Fibroblast of the aortic adventitia (primary cell): ENCODE measurements at regions not wholly inside any gene's neighbourhood (a gene's known extent, or its start where the extent isn't known, plus 50 kb on each side); places are given as distances from the start of the nearest gene placed in this dataset.

ENCODE experiments used
- DNase-seq: peaks from one replicate; pipeline ENCODE4 v3.0.0-alpha.2; 2010; ENCODE audit warnings: low read depth
- H3K4me3 ChIP-seq: 2 replicates; pipeline ENCODE4 v1.5.1; 2011; ENCODE audit warnings: low read depth, mild to moderate bottlenecking, control low read depth, low read length, moderate library complexity
- TF ChIP-seq, protein P1 (sequence below): IDR thresholded peaks from 2 replicates; pipeline ENCODE4 v1.5.1; 2011; ENCODE audit warnings: mild to moderate bottlenecking, low read length, control low read depth, inconsistent platforms; ENCODE audit not compliant: insufficient read depth

- no peak for DNase-seq
- TF ChIP-seq, protein P1, sequence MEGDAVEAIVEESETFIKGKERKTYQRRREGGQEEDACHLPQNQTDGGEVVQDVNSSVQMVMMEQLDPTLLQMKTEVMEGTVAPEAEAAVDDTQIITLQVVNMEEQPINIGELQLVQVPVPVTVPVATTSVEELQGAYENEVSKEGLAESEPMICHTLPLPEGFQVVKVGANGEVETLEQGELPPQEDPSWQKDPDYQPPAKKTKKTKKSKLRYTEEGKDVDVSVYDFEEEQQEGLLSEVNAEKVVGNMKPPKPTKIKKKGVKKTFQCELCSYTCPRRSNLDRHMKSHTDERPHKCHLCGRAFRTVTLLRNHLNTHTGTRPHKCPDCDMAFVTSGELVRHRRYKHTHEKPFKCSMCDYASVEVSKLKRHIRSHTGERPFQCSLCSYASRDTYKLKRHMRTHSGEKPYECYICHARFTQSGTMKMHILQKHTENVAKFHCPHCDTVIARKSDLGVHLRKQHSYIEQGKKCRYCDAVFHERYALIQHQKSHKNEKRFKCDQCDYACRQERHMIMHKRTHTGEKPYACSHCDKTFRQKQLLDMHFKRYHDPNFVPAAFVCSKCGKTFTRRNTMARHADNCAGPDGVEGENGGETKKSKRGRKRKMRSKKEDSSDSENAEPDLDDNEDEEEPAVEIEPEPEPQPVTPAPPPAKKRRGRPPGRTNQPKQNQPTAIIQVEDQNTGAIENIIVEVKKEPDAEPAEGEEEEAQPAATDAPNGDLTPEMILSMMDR: no peak
- H3K4me3 ChIP-seq: no peak overlapping the region
These were observed 552.1 kb downstream of the DNAJB9 start for GRCh38 chr7:109121599-109122300.

DNA sequence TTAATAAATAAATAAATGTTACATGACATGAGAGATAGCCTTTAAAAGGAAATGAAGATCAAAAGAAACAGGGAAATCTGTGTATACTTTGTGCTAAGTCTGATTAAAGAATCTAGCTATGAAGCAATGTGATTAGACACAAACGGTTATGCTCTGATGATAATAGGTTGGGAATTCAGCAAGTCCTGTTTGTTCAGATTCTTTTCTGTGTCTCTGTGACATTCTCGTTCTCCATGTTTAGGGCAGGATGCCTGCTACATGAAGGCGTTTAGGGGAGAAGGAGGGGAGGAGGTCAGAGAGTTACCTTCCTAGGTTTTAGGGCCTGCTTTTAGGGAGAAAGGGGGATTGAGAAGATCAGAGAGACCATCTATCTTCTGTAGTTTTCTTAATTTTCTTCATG lies 555.3 kb downstream of the DNAJB9 start:
- no peak for DNase-seq
- H3K4me3 ChIP-seq: no peak overlapping the region
- TF ChIP-seq, protein P1: no peak

GRCh38 chr7:109126404-109127050 lies 556.9 kb downstream of the DNAJB9 start:
- no peak overlapping the region for H3K4me3 ChIP-seq
- TF ChIP-seq, protein P1: no peak
- no peak for DNase-seq

DNA sequence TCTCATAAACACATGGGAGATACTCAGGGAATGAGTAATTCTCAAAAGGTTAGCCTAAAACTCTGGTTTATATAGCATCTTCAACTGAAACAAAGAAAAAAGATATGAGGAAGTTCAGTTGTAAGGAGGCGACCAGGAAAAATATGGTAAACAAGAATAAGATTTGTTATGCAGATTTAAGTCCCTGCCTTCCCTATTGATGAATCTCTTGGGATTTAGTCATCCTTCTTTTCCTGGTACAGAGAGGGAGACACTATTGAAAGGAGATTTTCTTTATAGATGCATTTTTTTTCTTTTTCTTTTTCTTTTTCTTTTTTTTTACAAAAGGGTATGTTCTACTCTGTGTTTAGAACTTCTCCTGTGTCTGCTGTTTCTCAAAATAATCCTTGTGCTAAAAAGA lies 557.5 kb downstream of the DNAJB9 start:
- H3K4me3 ChIP-seq: no peak overlapping the region
- no peak for DNase-seq

GRCh38 chr7:109131141-109131540 lies 561.5 kb downstream of the DNAJB9 start:
- H3K4me3 ChIP-seq: no peak overlapping the region
- TF ChIP-seq, protein P1: no peak
- DNase-seq: no peak

More for the DNA sequence above, 557.5 kb downstream of the DNAJB9 start:
- TF ChIP-seq, protein P1: no peak

GRCh38 chr7:109136893-109137292 lies 567.2 kb downstream of the DNAJB9 start:
- DNase-seq: no peak
- no peak overlapping the region for H3K4me3 ChIP-seq
- TF ChIP-seq, protein P1: no peak
